HCT116 (cell line): ENCODE measurements at regions not wholly inside any gene's neighbourhood (a gene's known extent, or its start where the extent isn't known, plus 50 kb on each side); places are given as distances from the start of the nearest gene placed in this dataset.
A peak's percentile ranks its signal among the peaks of the same experiment; 100 is the strongest.

ENCODE experiments used
- CTCF ChIP-seq, 3 experiments: fragments of 200-600 bp in 1 of 3; sonication (generic) in 1 of 3; IDR thresholded peaks in 2 of 3; conservative IDR thresholded peaks in 1 of 3; 2 replicates each; pipeline ENCODE4 v1.5.1; 2012 to 2017; ENCODE audit warnings: low read depth in 2 of 3, low read length in 2 of 3, antibody characterized with exemption in 1 of 3, borderline replicate concordance in 1 of 3, control low read depth in 1 of 3, mild to moderate bottlenecking in 1 of 3, mixed read lengths in 1 of 3, mixed run types in 1 of 3, moderate library complexity in 1 of 3; ENCODE audit not compliant: insufficient read depth in 1 of 3
- EGR1 ChIP-seq: IDR thresholded peaks from 2 replicates; pipeline ENCODE4 v1.6.1; 2012; ENCODE audit warnings: low read depth
- EZH2phosphoT487 ChIP-seq: fragments of 200-600 bp; IDR thresholded peaks from 2 replicates; pipeline ENCODE4 v1.6.1; 2018; ENCODE audit warnings: antibody characterized with exemption, borderline replicate concordance
- POLR2A ChIP-seq: IDR thresholded peaks from 2 replicates; pipeline ENCODE4 v1.7.0; 2011; ENCODE audit warnings: borderline replicate concordance; ENCODE audit not compliant: insufficient read depth, insufficient read length; ENCODE audit errors: extremely low read depth
- POLR2AphosphoS5 ChIP-seq: IDR thresholded peaks from 2 replicates; pipeline ENCODE4 v1.6.1; 2011; ENCODE audit warnings: mild to moderate bottlenecking, low read depth, low read length, moderate library complexity
- REST ChIP-seq: IDR thresholded peaks from 2 replicates; pipeline ENCODE4 v1.6.1; 2012; ENCODE audit warnings: low read depth
- SRF ChIP-seq: IDR thresholded peaks from 2 replicates; pipeline ENCODE4 v1.6.1; 2012; ENCODE audit warnings: low read depth
- YY1 ChIP-seq: IDR thresholded peaks from 2 replicates; pipeline ENCODE4 v1.6.1; 2011; ENCODE audit warnings: low read length, low read depth, moderate library complexity, mild to moderate bottlenecking; ENCODE audit not compliant: insufficient replicate concordance; ENCODE audit errors: extremely low read depth
- ZFX ChIP-seq: fragments of 450-650 bp; IDR thresholded peaks from 2 replicates; pipeline ENCODE4 v1.6.1; 2017
- ZNF274 ChIP-seq: fragments of 200-500 bp; sonication (Bioruptor generic); IDR thresholded peaks from 2 replicates; pipeline ENCODE4 v1.6.1; 2014; ENCODE audit warnings: mild to moderate bottlenecking, low read depth, low read length, inconsistent platforms
- TF ChIP-seq, protein P1 (sequence below): IDR thresholded peaks from 2 replicates; pipeline ENCODE4 v1.6.1; 2012

- no peak for TF ChIP-seq POLR2A
- TF ChIP-seq SRF: no peak
- TF ChIP-seq CTCF (IDR thresholded peaks at IDR 0.05 in 2 of 3, conservative IDR thresholded peaks at IDR 0.05 in 1 of 3; ENCODE audit: borderline replicate concordance in 1 of 3, insufficient read depth in 1 of 3, low read depth in 2 of 3, low read length in 2 of 3): 0 out of 6 replicates have a peak, but pooled peaks of 1 of the 3 experiments have one; percentile 6
- no peak for TF ChIP-seq EZH2phosphoT487
- TF ChIP-seq ZFX: no peak
- TF ChIP-seq ZNF274: no peak
- TF ChIP-seq EGR1: no peak
- TF ChIP-seq, protein P1, sequence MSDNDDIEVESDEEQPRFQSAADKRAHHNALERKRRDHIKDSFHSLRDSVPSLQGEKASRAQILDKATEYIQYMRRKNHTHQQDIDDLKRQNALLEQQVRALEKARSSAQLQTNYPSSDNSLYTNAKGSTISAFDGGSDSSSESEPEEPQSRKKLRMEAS: no peak
- no peak for TF ChIP-seq REST
- no peak for TF ChIP-seq YY1
- no peak for TF ChIP-seq POLR2AphosphoS5
Observed at GRCh38 chr3:8166014-8166413, 335.6 kb upstream of the LMCD1 start.
